ENCODE measurements at regions not wholly inside any gene's neighbourhood (a gene's known extent, or its start where the extent isn't known, plus 50 kb on each side); places are given as distances from the start of the nearest gene placed in this dataset.

- DNase-seq (ENCODE audit: low read depth): no peak
These were observed 1070.2 kb upstream of the TENM3 start for GRCh38 chr4:181173046-181173445.

- DNase-seq (ENCODE audit: low read depth): no peak
These were observed 1066.9 kb upstream of the TENM3 start for GRCh38 chr4:181176306-181176705.

GRCh38 chr4:181181331-181181730, 1061.9 kb upstream of the TENM3 start:
- no peak for DNase-seq (ENCODE audit: low read depth)

GRCh38 chr4:181189751-181190150, 1053.5 kb upstream of the TENM3 start:
- DNase-seq (ENCODE audit: low read depth): no peak

- DNase-seq (ENCODE audit: low read depth): no peak
These were observed 1049.9 kb upstream of the TENM3 start for GRCh38 chr4:181193131-181193930.

GRCh38 chr4:181194096-181194495, 1049.1 kb upstream of the TENM3 start:
- no peak for DNase-seq (ENCODE audit: low read depth)

GRCh38 chr4:181200076-181200475, 1043.1 kb upstream of the TENM3 start:
- no peak for DNase-seq (ENCODE audit: low read depth)

- DNase-seq (ENCODE audit: low read depth): no peak
These were observed 1041.0 kb upstream of the TENM3 start for GRCh38 chr4:181202240-181202639.

GRCh38 chr4:181204109-181204508, 1039.1 kb upstream of the TENM3 start:
- no peak for DNase-seq (ENCODE audit: low read depth)

GRCh38 chr4:181213551-181213950, 1029.7 kb upstream of the TENM3 start:
- DNase-seq (ENCODE audit: low read depth): no peak

GRCh38 chr4:181216501-181216900, 1026.7 kb upstream of the TENM3 start:
- DNase-seq (ENCODE audit: low read depth): no peak

GRCh38 chr4:181219783-181220416, 1023.3 kb upstream of the TENM3 start:
- DNase-seq (ENCODE audit: low read depth): no peak

GRCh38 chr4:181224852-181225251, 1018.4 kb upstream of the TENM3 start:
- no peak for DNase-seq (ENCODE audit: low read depth)

- no peak for DNase-seq (ENCODE audit: low read depth)
These were observed 1017.5 kb upstream of the TENM3 start for GRCh38 chr4:181225616-181226261.

- no peak for DNase-seq (ENCODE audit: low read depth)
These were observed 1008.1 kb upstream of the TENM3 start for GRCh38 chr4:181234951-181235680.

- no peak for DNase-seq (ENCODE audit: low read depth)
These were observed 997.9 kb upstream of the TENM3 start for GRCh38 chr4:181245326-181245725.

GRCh38 chr4:181249031-181249430, 994.2 kb upstream of the TENM3 start:
- no peak for DNase-seq (ENCODE audit: low read depth)

GRCh38 chr4:181254771-181255170, 988.4 kb upstream of the TENM3 start:
- no peak for DNase-seq (ENCODE audit: low read depth)

- DNase-seq (ENCODE audit: low read depth): no peak
These were observed 984.6 kb upstream of the TENM3 start for GRCh38 chr4:181258569-181258968.

GRCh38 chr4:181259081-181259709, 984.0 kb upstream of the TENM3 start:
- DNase-seq (ENCODE audit: low read depth): no peak

- DNase-seq (ENCODE audit: low read depth): no peak
These were observed 981.9 kb upstream of the TENM3 start for GRCh38 chr4:181261279-181261678.

GRCh38 chr4:181264893-181265292, 978.3 kb upstream of the TENM3 start:
- DNase-seq (ENCODE audit: low read depth): no peak

Measured in CMK (cell line).